CD14-positive monocyte (primary cell): ENCODE measurements at regions not wholly inside any gene's neighbourhood (a gene's known extent, or its start where the extent isn't known, plus 50 kb on each side); places are given as distances from the start of the nearest gene placed in this dataset.

Source experiments
- DNase-seq, 3 donors: peaks; one replicate each; pipeline ENCODE4 v3.0.0-alpha.2; 2011 to 2022
- H2AFZ ChIP-seq: 2 replicates; pipeline ENCODE4 v1.6.0; 2012; ENCODE audit warnings: mild to moderate bottlenecking, low read depth, low read length, inconsistent platforms; ENCODE audit not compliant: insufficient read depth, poor library complexity, severe bottlenecking
- H3K27ac ChIP-seq, 2 donors: 1 replicate in 1 of 2; 2 replicates in 1 of 2; pipeline ENCODE4 v1.5.1; 2012 to 2013; ENCODE audit warnings: low read length in 2 of 2, control low read depth in 1 of 2, inconsistent platforms in 1 of 2, low read depth in 1 of 2, mild to moderate bottlenecking in 1 of 2
- H3K27me3 ChIP-seq, 2 donors: one replicate each; pipeline versions ENCODE4 v1.6.0 to v1.6.1; 2011 to 2013; ENCODE audit warnings: low read length in 2 of 2; ENCODE audit not compliant: control insufficient read depth in 2 of 2, insufficient read depth in 2 of 2
- H3K36me3 ChIP-seq, 2 donors: replicated peaks in 1 of 2; 1 replicate in 1 of 2; 2 replicates in 1 of 2; pipeline versions ENCODE4 v1.5.1 to v1.6.1; 2012 to 2013; ENCODE audit warnings: low read length in 2 of 2, control low read depth in 1 of 2, inconsistent platforms in 1 of 2, mild to moderate bottlenecking in 1 of 2; ENCODE audit not compliant: insufficient read depth in 2 of 2, control insufficient read depth in 1 of 2
- H3K4me1 ChIP-seq, 2 donors: 1 replicate in 1 of 2; 2 replicates in 1 of 2; pipeline versions ENCODE4 v1.5.1 to v1.6.1; 2012 to 2013; ENCODE audit warnings: low read length in 2 of 2, control low read depth in 1 of 2, inconsistent platforms in 1 of 2, mild to moderate bottlenecking in 1 of 2, moderate library complexity in 1 of 2; ENCODE audit not compliant: insufficient read depth in 2 of 2, control insufficient read depth in 1 of 2
- H3K4me2 ChIP-seq: replicated peaks from 2 replicates; pipeline ENCODE3; 2012; ENCODE audit warnings: low read length, moderate library complexity, mild to moderate bottlenecking; ENCODE audit not compliant: poor library complexity, severe bottlenecking; ENCODE audit errors: extremely low read depth
- H3K4me3 ChIP-seq, 3 experiments: fragments of 200-600 bp in 1 of 3; sonication (generic) in 1 of 3; replicated peaks in 1 of 3; 1 replicate in 2 of 3; 2 replicates in 1 of 3; pipeline ENCODE4 v1.5.1; 2011 to 2013; ENCODE audit warnings: low read length in 3 of 3, mild to moderate bottlenecking in 3 of 3, control low read depth in 2 of 3, low read depth in 2 of 3, inconsistent platforms in 1 of 3, moderate library complexity in 1 of 3
- H3K79me2 ChIP-seq: 2 replicates; pipeline ENCODE4 v1.6.0; 2012; ENCODE audit warnings: mild to moderate bottlenecking, control low read depth, inconsistent platforms, low read length, moderate library complexity; ENCODE audit not compliant: insufficient read depth
- H3K9ac ChIP-seq: 2 replicates; pipeline ENCODE4 v1.6.0; 2017; ENCODE audit warnings: low read length, mild to moderate bottlenecking; ENCODE audit not compliant: insufficient read depth, poor library complexity, severe bottlenecking
- H3K9me3 ChIP-seq, 2 donors: replicated peaks in 1 of 2; 1 replicate in 1 of 2; 2 replicates in 1 of 2; pipeline versions ENCODE4 v1.5.1 to v1.6.1; 2012 to 2013; ENCODE audit warnings: low read length in 2 of 2, control low read depth in 1 of 2; ENCODE audit not compliant: control insufficient read depth in 1 of 2, insufficient read depth in 1 of 2
- H4K20me1 ChIP-seq: 2 replicates; pipeline ENCODE4 v1.6.0; 2012; ENCODE audit warnings: mild to moderate bottlenecking, low read length, control low read depth, moderate library complexity; ENCODE audit not compliant: insufficient read depth
- H3K27ac Mint-ChIP-seq, 7 donors: one replicate each; pipeline ENCODE4 v1.8.0; 2020; ENCODE audit warnings: mild to moderate bottlenecking in 7 of 7, mixed read lengths in 7 of 7, moderate library complexity in 6 of 7, inconsistent platforms in 2 of 7
- H3K27me3 Mint-ChIP-seq, 3 donors: one replicate each; pipeline ENCODE4 v1.8.0; 2021 to 2022; ENCODE audit warnings: low read depth in 3 of 3, mild to moderate bottlenecking in 3 of 3, mixed read lengths in 3 of 3, moderate library complexity in 3 of 3, inconsistent platforms in 1 of 3
- H3K36me3 Mint-ChIP-seq, 2 donors: one replicate each; pipeline ENCODE4 v1.8.0; 2020; ENCODE audit warnings: mixed read lengths in 2 of 2, inconsistent platforms in 1 of 2, mild to moderate bottlenecking in 1 of 2
- H3K4me1 Mint-ChIP-seq: one replicate; pipeline ENCODE4 v1.8.0; 2020; ENCODE audit warnings: mild to moderate bottlenecking, mixed read lengths
- H3K4me3 Mint-ChIP-seq, 2 donors: one replicate each; pipeline ENCODE4 v1.8.0; 2020; ENCODE audit warnings: mild to moderate bottlenecking in 2 of 2, mixed read lengths in 2 of 2, moderate library complexity in 1 of 2
- H3K9me3 Mint-ChIP-seq, 7 donors: one replicate each; pipeline ENCODE4 v1.8.0; 2020 to 2022; ENCODE audit warnings: mixed read lengths in 7 of 7, mild to moderate bottlenecking in 6 of 7, moderate library complexity in 6 of 7, inconsistent platforms in 2 of 7
- CTCF ChIP-seq: fragments of 200-600 bp; IDR thresholded peaks from one replicate; pipeline ENCODE4 v1.8.0; 2022; ENCODE audit warnings: antibody characterized with exemption, mild to moderate bottlenecking
- WGBS: methylation state at CpG from one replicate; pipeline ENCODE4 v1.1.5; 2013; ENCODE audit warnings: missing lambda C conversion rate; ENCODE audit not compliant: insufficient coverage; 5-methylcytosine and 5-hydroxymethylcytosine counted together
- intact Hi-C, 2 donors: fragments of 100-400 bp; cut with micrococcal nuclease; formaldehyde crosslinking; loops; one replicate each; pipeline versions ENCODE4 v1.15.0 to v1.15.1; 2023

GRCh38 chr5:28403846-28404245 is 1365.5 kb upstream of the CDH9 start:
- no peak for DNase-seq
- intact Hi-C loops: no loop called here
- TF ChIP-seq CTCF: no peak
- H3K4me2 ChIP-seq: no peak overlapping the region
- H3K27me3 ChIP-seq: no peaks in the 10 kb centered on the region
- Mint-ChIP-seq H3K36me3 (no peaks in the 10 kb centered on the region), H3K27me3 (peaks cover 0 to 1% (median 0%) of the 10 kb centered on the region in 3 donors), H3K4me3 (no peak overlapping the region), H3K4me1 (no peaks in the 10 kb centered on the region), H3K9me3 (peaks cover 3 to 20% (median 8%) of the 10 kb centered on the region in 7 donors), H3K27ac (no peak overlapping the region)
- no peak overlapping the region for H3K27ac ChIP-seq
- no peaks in the 10 kb centered on the region for H3K4me1 ChIP-seq
- no peaks in the 10 kb centered on the region for H3K36me3 ChIP-seq
- no peak overlapping the region for H2AFZ ChIP-seq
- H4K20me1 ChIP-seq: no peaks in the 10 kb centered on the region
- H3K79me2 ChIP-seq: no peaks in the 10 kb centered on the region
- H3K4me3 ChIP-seq: no peak overlapping the region
- WGBS: 84% methylated on average over 4 of the region's 5 CpGs
- H3K9ac ChIP-seq: no peak overlapping the region
- peaks cover 22 to 25% of the 10 kb centered on the region in 2 donors for H3K9me3 ChIP-seq

GRCh38 chr5:28402590-28403301 is 1364.4 kb upstream of the CDH9 start:
- no peaks in the 10 kb centered on the region for H3K36me3 ChIP-seq
- no peak overlapping the region for H3K4me3 ChIP-seq
- WGBS: no CpG with 5 or more reads among the region's 3 CpGs
- no peaks in the 10 kb centered on the region for H3K27me3 ChIP-seq
- intact Hi-C loops: no loop called here
- H3K27ac ChIP-seq: no peak overlapping the region
- H3K9ac ChIP-seq: no peak overlapping the region
- H3K9me3 ChIP-seq: peaks cover 23% of the 10 kb centered on the region in 2 donors
- no peaks in the 10 kb centered on the region for H3K4me1 Mint-ChIP-seq
- H3K27ac Mint-ChIP-seq: no peak overlapping the region
- H3K4me3 Mint-ChIP-seq: no peak overlapping the region
- no peaks in the 10 kb centered on the region for H3K4me1 ChIP-seq
- no peak for TF ChIP-seq CTCF
- DNase-seq: no peak
- no peaks in the 10 kb centered on the region for H4K20me1 ChIP-seq
- no peaks in the 10 kb centered on the region for H3K36me3 Mint-ChIP-seq
- H3K27me3 Mint-ChIP-seq: no peaks in the 10 kb centered on the region
- no peak overlapping the region for H3K4me2 ChIP-seq
- peaks cover 3 to 20% (median 8%) of the 10 kb centered on the region in 7 donors for H3K9me3 Mint-ChIP-seq
- H3K79me2 ChIP-seq: no peaks in the 10 kb centered on the region
- H2AFZ ChIP-seq: no peak overlapping the region
